HG03432 (cell line): ENCODE measurements at regions not wholly inside any gene's neighbourhood (a gene's known extent, or its start where the extent isn't known, plus 50 kb on each side); places are given as distances from the start of the nearest gene placed in this dataset.
"Not testable (repeated sequence)": the region's sequence is repeated elsewhere in the genome, so short reads cannot be mapped to it uniquely, and the experiment has no call there.

Source experiments
- ATAC-seq: cut with Tn5 transposase; IDR thresholded peaks from one replicate; pipeline ENCODE4 v1.9.1; 2021; ENCODE audit warnings: mild to moderate bottlenecking, moderate library complexity; ENCODE audit not compliant: unreplicated experiment

DNA sequence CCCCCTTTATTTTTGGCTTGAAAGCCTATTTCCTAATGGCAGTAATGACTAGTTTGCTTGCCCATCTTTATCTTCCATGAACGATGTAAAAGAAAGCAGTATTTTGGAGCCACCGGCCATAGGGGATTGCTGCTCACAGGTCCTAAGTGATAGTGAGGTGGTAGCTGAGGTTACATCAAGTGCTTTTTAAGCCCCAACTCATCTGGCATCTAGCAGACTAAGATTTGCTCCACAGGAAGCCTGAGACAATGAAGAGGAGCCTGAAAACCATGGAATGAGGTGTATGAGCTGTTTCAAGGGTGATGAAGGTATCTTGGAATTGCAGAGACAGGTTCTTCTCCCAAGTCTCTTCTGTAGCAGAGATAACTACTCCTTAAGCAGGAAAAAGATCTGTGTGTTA, 496.3 kb downstream of the XPNPEP1 start:
- no peak for ATAC-seq

DNA sequence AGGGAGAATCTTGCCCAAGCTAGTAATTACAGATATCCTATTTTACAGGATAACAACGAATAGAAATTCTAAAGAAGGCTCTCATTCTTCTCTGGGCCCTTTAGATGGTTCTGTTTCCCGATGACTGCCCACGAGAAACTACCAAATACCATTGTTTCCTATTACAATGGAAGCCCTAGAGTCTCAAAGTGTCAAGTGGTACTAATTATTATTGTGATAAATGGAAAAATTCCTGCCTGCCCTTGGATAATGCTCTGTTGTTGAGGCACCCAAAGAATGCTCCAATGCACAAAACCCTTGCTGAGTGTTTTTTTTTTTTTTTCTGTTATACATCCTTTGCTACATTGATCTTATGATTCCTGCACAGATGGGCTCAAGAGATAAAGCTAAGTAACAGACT, 504.5 kb downstream of the XPNPEP1 start:
- ATAC-seq: no peak

- no peak for ATAC-seq
These were observed 505.5 kb downstream of the XPNPEP1 start for GRCh38 chr10:109417803-109418202.

DNA sequence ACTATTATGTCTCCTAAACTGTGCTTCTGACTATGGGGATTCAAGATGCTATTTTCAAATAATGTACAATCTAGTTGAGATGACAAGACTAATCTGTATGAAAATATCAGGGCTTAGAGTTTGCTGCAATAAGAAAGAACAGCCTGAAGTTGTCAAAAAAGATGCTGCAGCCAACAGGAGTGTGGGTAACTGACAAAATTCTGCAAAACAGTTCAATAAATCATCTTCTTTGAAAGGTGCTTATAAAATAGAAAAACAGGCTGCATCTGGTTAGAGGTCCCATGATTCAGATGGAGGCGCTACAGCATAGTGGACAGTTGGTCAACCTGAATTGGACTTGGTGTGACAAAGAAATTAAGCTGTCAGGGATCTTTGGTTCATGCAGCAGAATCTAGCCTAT, 511.0 kb downstream of the XPNPEP1 start:
- ATAC-seq: no peak

DNA sequence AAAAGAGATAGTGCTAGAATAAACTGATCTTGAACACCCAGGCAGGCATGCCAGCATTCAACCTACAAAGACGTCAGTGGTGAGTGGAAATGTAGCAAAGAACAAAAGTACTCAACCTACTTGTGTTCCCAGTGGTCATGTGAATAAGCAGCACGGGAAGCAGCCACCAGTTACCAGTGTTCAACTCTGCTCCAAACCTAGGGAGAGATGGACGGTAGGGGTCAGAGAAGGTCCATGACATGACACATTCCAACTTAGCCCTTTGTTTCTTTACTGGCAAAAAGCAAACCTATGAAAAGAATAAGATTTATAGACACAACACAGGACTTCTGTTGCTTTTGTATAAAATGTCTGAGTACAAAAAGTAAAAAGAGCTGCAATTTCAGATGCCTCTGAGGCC, 511.4 kb downstream of the XPNPEP1 start:
- ATAC-seq: no peak

GRCh38 chr10:109405338-109405737, 518.0 kb downstream of the XPNPEP1 start:
- no peak for ATAC-seq

DNA sequence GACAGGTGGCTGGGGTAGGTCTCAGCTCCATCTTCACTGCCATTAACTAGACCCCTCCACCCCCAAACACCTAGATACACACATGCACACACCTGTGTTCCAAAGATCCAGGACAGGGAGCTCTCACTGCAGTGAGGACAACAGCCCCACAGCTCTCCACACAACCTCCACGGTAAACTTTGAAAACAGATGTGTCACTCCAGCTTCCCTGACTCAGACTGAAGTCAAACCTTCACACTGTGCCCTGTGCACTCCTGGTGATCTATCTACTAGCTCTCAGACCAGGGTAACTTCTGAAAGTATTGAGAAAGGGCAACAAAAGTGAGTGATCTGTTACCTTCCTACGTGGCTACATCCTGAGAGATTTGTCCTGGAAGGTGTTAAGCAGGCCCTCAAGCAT, 519.8 kb downstream of the XPNPEP1 start:
- ATAC-seq: no peak

GRCh38 chr10:109393425-109393824, 529.9 kb downstream of the XPNPEP1 start:
- ATAC-seq: no peak

DNA sequence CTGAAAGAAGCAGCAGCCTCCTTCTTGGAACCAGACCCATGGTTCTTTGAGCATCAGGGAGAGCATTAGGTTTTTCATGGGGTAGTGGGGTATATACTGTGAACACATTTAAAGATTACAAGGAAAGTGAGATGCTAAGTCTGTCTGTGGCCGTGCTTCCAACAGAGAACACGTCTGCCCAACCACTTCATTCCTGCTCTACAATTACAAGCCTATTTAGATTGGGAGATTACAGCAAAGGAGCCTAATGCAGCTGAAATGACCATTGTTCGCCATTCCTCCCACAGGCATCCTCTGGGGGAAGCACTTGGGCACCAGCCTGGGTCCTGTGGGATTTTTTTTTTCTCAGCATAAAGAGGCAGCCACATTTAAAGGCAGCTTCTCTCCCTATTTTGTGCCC, 536.4 kb downstream of the XPNPEP1 start:
- ATAC-seq: no peak

GRCh38 chr10:109386101-109386500, 537.2 kb downstream of the XPNPEP1 start:
- ATAC-seq: no peak

GRCh38 chr10:109379186-109379585, 544.1 kb downstream of the XPNPEP1 start:
- no peak for ATAC-seq

DNA sequence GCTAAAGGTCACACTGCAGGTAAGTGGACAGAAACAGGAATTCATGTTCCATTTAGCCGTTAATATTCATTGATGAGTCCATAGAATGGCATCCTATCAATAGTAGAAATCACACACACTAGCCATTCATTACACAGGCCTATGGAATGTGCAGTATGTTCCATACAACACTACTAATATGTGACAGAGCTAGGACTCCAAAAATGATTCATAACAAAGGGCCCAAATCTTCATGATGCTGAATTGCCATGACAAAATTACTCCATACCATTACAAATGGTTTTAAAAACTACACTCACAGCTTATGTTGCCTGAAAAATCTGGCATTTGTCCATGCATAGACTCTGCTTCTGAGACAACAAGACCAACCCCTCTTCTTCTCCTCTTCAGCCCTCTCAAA, 549.1 kb downstream of the XPNPEP1 start:
- ATAC-seq: no peak

GRCh38 chr10:109359316-109359715, 564.0 kb downstream of the XPNPEP1 start:
- no peak for ATAC-seq

DNA sequence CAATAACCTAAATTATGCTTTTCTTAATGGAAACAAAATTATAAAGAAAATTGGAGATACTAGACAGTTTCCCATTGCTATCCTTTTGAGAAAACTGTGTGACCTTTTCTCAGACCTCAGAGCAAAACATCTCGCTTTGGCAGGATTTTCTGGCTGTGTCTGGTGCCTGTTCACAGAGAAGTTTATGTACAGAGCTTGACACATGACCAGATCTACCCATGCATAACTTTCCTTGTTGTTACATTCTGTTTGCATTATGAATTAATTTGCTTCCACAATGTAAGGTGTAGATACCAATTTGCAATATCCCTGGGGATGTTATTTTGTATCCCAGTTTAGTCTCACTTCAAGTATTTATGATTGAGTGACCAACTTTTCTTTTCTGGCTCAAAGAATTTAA, 565.0 kb downstream of the XPNPEP1 start:
- ATAC-seq: no peak

DNA sequence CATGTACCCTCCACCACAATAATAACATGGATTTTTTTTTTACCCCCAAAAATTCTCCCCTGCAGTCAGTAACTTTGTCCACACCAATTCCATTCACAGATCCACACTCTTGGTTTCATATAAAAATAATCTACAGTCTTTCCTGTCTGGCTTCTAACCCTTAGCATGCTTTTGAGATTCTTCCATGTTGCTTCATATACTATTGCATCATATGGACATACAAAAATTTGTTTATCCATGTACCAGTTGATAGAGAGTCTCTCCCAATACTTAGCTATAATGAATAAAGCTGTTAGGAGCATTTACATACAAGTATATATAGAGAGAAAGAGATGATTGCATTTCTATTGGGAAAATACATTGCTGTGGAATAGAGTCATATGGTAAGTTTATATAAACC, 575.0 kb downstream of the XPNPEP1 start:
- ATAC-seq: no peak

GRCh38 chr10:109343293-109343692, 580.0 kb downstream of the XPNPEP1 start:
- no peak for ATAC-seq

- ATAC-seq: no peak
These were observed 581.3 kb downstream of the XPNPEP1 start for GRCh38 chr10:109341986-109342385.

DNA sequence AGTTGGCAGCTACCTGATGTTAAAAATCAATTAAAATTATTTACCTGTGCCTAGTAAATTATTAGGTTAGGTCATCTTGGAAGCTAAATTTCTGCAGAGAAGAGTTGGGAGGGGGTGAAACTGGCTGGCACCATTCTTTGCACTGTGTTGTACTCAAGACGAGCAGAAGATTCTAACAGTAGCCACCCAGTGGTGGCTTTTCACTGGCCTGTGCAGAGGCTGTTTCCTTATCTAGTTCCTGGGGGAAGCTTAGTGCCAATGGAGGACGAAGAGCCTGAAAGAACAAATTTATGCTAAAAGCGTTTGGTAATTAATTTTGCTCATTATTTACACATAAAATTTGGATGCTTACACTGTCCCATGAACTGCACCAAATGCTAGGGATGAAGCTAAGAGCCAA, 595.3 kb downstream of the XPNPEP1 start:
- ATAC-seq: no peak

DNA sequence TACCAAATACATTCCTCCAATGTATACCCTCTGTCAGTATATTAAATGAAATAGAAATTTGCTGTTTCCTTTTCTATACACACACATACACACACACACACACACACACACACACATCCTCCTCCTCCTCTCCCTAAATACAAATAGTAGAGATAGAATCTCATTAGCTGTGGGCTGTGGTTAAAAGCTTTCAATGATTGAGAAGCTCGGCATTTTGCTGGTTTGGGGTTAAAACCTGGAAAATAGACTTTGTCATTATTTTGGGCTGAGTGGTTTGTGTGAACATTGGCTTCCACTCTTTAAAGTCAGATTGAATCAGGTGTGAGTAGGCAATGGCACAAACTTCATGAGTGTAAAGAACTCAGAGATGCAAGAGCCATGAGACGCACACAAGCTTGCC, 596.0 kb downstream of the XPNPEP1 start:
- ATAC-seq: no peak

- ATAC-seq: no peak
These were observed 598.6 kb downstream of the XPNPEP1 start for GRCh38 chr10:109324721-109325120.

DNA sequence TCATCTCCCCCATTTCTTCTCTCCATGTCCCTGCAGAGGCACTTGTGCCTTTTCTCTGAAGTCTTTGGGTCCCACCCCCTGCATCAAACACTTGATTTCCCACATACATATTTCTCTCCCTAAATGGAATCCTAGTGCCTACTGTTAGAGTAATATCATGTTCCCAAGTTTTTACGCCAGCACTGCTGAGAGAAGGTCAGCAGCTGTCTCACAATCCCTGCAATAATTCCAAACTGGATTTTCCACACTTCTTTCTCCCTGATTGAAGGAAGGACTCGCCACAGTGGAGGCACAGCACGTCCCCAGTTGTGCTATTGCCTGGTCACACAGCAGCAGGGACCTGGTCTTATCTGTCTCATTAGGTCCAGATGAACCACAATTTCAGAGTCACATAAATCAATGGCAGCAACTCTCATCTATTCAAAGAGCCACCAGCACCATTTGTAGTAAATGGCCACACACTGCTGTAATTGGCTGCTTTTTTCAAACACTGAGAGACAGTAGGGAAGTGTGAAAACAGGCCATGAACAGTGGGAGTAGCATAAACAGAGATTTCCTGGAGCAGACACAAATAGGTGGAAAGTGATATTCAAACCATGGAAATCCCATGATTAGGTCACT, 605.5 kb downstream of the XPNPEP1 start:
- ATAC-seq: no peak

DNA sequence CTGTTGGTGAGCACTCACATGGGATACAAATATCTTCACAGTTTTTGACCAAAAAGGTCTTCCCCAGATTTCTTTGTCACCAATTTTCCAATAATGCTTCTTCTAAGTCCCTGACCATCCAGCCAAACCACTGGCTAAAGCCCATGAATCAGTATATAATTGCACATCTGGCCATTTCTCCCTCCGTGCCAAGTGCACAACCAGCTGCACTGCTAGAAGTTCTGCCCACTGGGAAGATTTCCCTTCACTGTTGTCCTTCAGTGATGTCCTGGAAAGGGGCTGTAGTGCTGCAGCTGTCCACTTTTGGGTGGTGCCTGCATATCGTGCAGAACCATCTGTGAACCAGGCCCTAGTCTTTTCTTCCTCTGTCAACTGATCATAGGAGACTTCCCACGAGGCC, 609.3 kb downstream of the XPNPEP1 start:
- ATAC-seq: not testable (repeated sequence)

DNA sequence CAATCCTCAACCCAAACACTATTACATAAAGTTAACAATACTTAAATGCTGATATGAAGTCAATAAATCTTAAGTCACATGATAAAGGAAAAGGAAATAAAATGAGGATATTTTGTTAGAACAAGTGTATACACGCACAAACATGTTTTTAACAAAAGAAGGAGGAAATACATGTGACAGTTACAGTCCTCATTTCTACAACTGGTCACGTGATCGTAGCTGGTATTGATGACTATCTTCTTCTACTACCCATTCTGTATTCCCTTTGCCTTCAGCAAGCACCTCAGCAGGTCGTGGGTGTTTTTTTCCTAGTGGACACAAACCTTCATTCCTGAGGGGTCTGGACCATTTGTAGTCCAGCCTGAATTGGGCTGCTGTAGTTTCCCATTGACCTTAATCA, 610.8 kb downstream of the XPNPEP1 start:
- ATAC-seq: not testable (repeated sequence)
